ENCODE measurements at regions not wholly inside any gene's neighbourhood (a gene's known extent, or its start where the extent isn't known, plus 50 kb on each side); places are given as distances from the start of the nearest gene placed in this dataset.

DNA sequence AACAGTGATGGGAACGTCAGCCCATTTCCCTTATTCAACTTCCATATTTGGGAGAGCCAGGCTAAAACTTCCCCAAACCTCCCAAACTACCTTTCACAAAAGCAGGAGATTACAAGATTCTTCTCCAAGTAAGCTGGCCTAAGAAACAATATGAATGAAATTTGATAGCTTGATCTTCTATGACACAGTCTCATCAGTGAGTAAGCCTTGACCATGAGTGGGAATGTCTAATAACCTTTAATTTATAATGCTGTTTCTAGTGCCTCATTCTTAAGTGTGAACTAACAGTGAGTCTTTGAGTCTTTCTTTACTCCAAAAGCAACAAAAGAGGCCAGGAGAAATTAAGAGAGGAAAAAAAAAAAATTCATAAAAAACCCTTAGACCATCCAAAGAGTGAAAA lies 1379.9 kb downstream of the EFNA5 start:
- TF ChIP-seq TAF1 (IDR thresholded peaks at IDR 0.05; ENCODE audit: borderline replicate concordance, insufficient read depth, low read length): no peak
- TF ChIP-seq FOXP2 (optimal IDR thresholded peaks at IDR 0.05; ENCODE audit: borderline replicate concordance, extremely low read depth, extremely low read length, insufficient read depth): no peak
- TF ChIP-seq, protein P1, sequence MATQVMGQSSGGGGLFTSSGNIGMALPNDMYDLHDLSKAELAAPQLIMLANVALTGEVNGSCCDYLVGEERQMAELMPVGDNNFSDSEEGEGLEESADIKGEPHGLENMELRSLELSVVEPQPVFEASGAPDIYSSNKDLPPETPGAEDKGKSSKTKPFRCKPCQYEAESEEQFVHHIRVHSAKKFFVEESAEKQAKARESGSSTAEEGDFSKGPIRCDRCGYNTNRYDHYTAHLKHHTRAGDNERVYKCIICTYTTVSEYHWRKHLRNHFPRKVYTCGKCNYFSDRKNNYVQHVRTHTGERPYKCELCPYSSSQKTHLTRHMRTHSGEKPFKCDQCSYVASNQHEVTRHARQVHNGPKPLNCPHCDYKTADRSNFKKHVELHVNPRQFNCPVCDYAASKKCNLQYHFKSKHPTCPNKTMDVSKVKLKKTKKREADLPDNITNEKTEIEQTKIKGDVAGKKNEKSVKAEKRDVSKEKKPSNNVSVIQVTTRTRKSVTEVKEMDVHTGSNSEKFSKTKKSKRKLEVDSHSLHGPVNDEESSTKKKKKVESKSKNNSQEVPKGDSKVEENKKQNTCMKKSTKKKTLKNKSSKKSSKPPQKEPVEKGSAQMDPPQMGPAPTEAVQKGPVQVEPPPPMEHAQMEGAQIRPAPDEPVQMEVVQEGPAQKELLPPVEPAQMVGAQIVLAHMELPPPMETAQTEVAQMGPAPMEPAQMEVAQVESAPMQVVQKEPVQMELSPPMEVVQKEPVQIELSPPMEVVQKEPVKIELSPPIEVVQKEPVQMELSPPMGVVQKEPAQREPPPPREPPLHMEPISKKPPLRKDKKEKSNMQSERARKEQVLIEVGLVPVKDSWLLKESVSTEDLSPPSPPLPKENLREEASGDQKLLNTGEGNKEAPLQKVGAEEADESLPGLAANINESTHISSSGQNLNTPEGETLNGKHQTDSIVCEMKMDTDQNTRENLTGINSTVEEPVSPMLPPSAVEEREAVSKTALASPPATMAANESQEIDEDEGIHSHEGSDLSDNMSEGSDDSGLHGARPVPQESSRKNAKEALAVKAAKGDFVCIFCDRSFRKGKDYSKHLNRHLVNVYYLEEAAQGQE (IDR thresholded peaks at IDR 0.05; ENCODE audit: insufficient read depth in 1 of 2, low read depth in 2 of 2, low read length in 2 of 2): no peak
- no peak for TF ChIP-seq SIN3A (IDR thresholded peaks at IDR 0.05; ENCODE audit: borderline replicate concordance, insufficient read depth, low read length)
- no peak for TF ChIP-seq POLR2AphosphoS5 (IDR thresholded peaks at IDR 0.05; ENCODE audit: low read depth, low read length)

DNA sequence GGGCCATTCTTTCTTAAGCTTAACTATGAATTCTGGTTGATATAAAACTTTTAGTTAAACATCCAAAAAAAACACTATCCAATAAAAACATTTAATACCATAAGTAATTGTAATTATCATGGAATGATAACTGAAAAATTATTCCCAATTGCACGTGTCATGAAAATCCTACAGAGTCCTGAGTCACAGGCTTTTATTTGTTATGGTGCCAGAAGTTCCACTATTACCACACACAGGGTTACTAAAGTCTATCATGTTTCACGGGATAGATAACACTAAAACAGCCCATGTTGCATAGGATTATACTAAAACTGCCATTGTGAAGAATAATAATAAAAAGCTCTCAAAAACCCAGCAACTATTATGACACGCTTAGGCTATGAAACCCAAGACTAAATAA lies 1381.8 kb downstream of the EFNA5 start:
- no peak for TF ChIP-seq SIN3A (IDR thresholded peaks at IDR 0.05; ENCODE audit: borderline replicate concordance, insufficient read depth, low read length)
- TF ChIP-seq, protein P1 (IDR thresholded peaks at IDR 0.05; ENCODE audit: insufficient read depth in 1 of 2, low read depth in 2 of 2, low read length in 2 of 2): no peak
- no peak for TF ChIP-seq FOXP2 (optimal IDR thresholded peaks at IDR 0.05; ENCODE audit: borderline replicate concordance, extremely low read depth, extremely low read length, insufficient read depth)
- TF ChIP-seq TAF1 (IDR thresholded peaks at IDR 0.05; ENCODE audit: borderline replicate concordance, insufficient read depth, low read length): no peak
- TF ChIP-seq POLR2AphosphoS5 (IDR thresholded peaks at IDR 0.05; ENCODE audit: low read depth, low read length): no peak

DNA sequence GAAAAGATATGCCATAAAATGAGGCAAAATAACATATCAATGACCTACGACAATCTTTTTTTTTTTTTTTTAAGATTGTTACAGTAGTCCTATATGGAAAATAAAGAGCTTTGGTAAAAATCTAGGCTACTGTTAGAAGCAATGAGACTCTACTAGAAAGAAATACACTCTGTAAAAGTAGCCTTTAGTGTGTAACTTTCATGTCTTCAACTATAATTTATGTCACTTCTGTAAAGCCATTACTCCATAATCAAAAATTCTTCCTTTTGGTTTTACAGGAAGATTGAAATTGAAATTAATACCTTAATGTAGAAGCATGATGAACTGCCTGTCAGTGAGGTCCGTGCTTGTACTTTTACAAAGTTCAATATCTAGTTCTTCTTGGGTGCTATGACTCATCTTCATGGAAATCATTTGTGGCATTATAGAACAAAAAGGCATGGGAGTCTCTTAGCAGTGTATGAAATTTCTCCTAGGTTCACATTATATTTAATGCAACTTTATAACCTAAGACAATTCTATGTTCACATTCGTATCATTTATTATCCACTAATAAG lies 1393.1 kb downstream of the EFNA5 start:
- TF ChIP-seq SIN3A (IDR thresholded peaks at IDR 0.05; ENCODE audit: borderline replicate concordance, insufficient read depth, low read length) (no peak), FOXP2 (optimal IDR thresholded peaks at IDR 0.05; ENCODE audit: borderline replicate concordance, extremely low read depth, extremely low read length, insufficient read depth) (no peak), TAF1 (IDR thresholded peaks at IDR 0.05; ENCODE audit: borderline replicate concordance, insufficient read depth, low read length) (no peak), POLR2AphosphoS5 (IDR thresholded peaks at IDR 0.05; ENCODE audit: low read depth, low read length) (no peak)
- TF ChIP-seq, protein P1 (IDR thresholded peaks at IDR 0.05; ENCODE audit: insufficient read depth in 1 of 2, low read depth in 2 of 2, low read length in 2 of 2): no peak

DNA sequence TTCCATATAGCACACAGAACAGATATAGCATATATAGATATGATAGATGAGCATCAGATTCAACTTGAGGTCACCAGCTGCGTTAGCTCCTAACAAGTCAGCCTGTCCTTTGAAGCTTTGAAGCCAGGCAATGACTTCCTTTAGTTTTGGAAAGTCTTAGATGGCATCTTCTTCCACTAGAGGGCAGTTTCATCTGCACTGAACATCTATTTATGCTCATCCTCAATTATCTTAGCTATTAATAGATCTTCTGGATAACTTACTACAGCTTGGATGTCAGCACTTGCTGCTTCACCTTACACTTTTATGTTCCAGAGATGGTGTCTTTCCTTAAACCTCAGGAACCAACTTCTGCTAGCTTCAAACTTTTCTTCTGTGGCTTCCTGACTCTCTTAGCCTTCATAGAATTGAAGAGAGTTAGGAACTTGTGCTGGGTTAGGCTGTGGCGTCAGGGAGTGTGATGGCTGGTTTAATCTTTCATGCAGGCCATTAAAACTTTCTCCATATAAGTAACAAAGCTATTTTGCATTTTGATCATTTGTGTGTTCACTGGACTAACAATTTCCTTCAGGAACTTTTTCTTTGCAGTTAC lies 1401.4 kb downstream of the EFNA5 start:
- no peak for TF ChIP-seq FOXP2 (optimal IDR thresholded peaks at IDR 0.05; ENCODE audit: borderline replicate concordance, extremely low read depth, extremely low read length, insufficient read depth)

DNA sequence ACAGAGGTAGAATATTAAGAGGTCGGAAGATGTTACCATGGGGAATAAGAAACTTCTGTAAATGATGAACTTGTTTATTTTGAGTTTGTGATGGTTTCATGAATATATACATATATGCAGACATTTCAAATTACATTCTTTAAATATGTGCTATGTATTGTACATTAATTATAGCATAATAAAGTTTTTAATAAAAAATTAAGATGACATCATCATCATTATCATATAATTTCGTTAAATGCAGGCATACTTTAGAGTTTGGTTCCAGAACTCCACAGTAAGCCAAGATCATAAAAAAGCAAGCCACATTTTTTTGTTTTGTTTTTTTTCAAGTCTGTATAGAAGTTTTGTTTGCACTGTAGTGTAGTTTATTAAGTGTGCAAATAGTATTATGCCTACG lies 1403.5 kb downstream of the EFNA5 start:
- TF ChIP-seq POLR2AphosphoS5 (IDR thresholded peaks at IDR 0.05; ENCODE audit: low read depth, low read length) (no peak), TAF1 (IDR thresholded peaks at IDR 0.05; ENCODE audit: borderline replicate concordance, insufficient read depth, low read length) (no peak), SIN3A (IDR thresholded peaks at IDR 0.05; ENCODE audit: borderline replicate concordance, insufficient read depth, low read length) (no peak), FOXP2 (optimal IDR thresholded peaks at IDR 0.05; ENCODE audit: borderline replicate concordance, extremely low read depth, extremely low read length, insufficient read depth) (no peak)
- TF ChIP-seq, protein P1 (IDR thresholded peaks at IDR 0.05; ENCODE audit: insufficient read depth in 1 of 2, low read depth in 2 of 2, low read length in 2 of 2): no peak

Measured in PFSK-1 (cell line).